ENCODE measurements at regions not wholly inside any gene's neighbourhood (a gene's known extent, or its start where the extent isn't known, plus 50 kb on each side); places are given as distances from the start of the nearest gene placed in this dataset.

GRCh38 chr6:12653486-12653885 lies 63.1 kb upstream of the PHACTR1 start:
- TF ChIP-seq CTCF (IDR thresholded peaks at IDR 0.05) = no peak
- intact Hi-C loops (cut with DNase I) = no loop called here

DNA sequence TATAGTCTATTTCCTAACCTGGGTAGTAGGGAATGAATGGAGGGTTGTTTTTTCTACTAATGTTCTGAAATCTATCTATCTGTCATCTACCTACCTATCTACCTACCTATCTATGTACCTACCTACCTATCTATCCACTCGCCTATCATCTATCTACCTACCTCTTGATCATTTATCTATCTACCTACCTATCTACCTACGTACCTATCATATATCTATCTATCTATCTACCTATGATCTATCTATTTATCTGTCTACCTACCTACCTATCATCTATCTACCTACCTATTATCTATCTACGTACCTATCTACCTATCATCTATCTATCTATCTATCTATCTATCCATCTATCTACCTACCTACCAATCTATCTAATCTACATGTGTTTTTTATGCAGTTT lies 62.5 kb upstream of the PHACTR1 start:
- no peaks in the 10 kb centered on the region for H3K27me3 ChIP-seq
- no peak for TF ChIP-seq CTCF (IDR thresholded peaks at IDR 0.05)
- H3K27ac ChIP-seq = no peak overlapping the region
- H3K9me3 ChIP-seq = no peaks in the 10 kb centered on the region
- no peak overlapping the region for H3K9ac ChIP-seq (ENCODE audit: low read depth in 2 of 2, low read length in 2 of 2)
- no peaks in the 10 kb centered on the region for H3K36me3 ChIP-seq
- no peak overlapping the region for H3K4me3 ChIP-seq
- no peaks in the 10 kb centered on the region for H3K4me1 ChIP-seq
- no peak for DNase-seq
- intact Hi-C loops (cut with DNase I) = no loop called here

More at GRCh38 chr6:12653486-12653885, 63.1 kb upstream of the PHACTR1 start:
- no peak for DNase-seq
- Histone ChIP-seq H3K27me3 (no peaks in the 10 kb centered on the region), H3K9ac (ENCODE audit: low read depth in 2 of 2, low read length in 2 of 2) (no peak overlapping the region), H3K36me3 (no peaks in the 10 kb centered on the region), H3K4me1 (no peaks in the 10 kb centered on the region), H3K27ac (no peak overlapping the region), H3K9me3 (no peaks in the 10 kb centered on the region), H3K4me3 (no peak overlapping the region)

DNA sequence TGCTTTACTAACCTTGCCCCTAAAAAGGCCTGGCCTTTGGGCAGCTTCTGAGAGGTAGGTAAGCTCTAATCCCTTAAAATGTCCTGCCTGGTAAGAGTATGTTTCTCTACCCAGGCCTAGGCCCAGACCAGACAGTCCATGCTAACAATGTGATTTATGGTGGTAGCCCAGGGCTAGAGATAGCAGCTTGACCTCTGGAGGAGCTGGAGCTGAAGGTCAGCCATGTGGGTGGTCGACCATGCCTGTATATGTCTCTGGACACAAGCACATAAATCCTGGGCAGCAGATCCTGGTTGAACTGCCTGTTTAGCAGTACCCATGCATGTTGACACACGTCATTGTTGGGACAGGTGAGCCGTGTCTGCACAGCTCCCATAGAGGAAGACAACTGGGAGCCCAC lies 62.1 kb upstream of the PHACTR1 start:
- Histone ChIP-seq H3K27ac (no peak overlapping the region), H3K9ac (ENCODE audit: low read depth in 2 of 2, low read length in 2 of 2) (no peak overlapping the region), H3K27me3 (no peaks in the 10 kb centered on the region), H3K36me3 (no peaks in the 10 kb centered on the region), H3K4me3 (no peak overlapping the region), H3K9me3 (no peaks in the 10 kb centered on the region), H3K4me1 (no peaks in the 10 kb centered on the region)
- TF ChIP-seq CTCF (IDR thresholded peaks at IDR 0.05) = no peak
- no peak for DNase-seq
- intact Hi-C loops (cut with DNase I) = no loop called here

- H3K27ac ChIP-seq = no peak overlapping the region
- TF ChIP-seq CTCF (IDR thresholded peaks at IDR 0.05) = no peak
- no peaks in the 10 kb centered on the region for H3K9me3 ChIP-seq
- no peak overlapping the region for H3K9ac ChIP-seq (ENCODE audit: low read depth in 2 of 2, low read length in 2 of 2)
- DNase-seq = no peak
- no peaks in the 10 kb centered on the region for H3K4me1 ChIP-seq
- no peak overlapping the region for H3K4me3 ChIP-seq
- no peaks in the 10 kb centered on the region for H3K36me3 ChIP-seq
- intact Hi-C loops (cut with DNase I) = no loop called here
- H3K27me3 ChIP-seq = no peaks in the 10 kb centered on the region
Measured at GRCh38 chr6:12656906-12657305, 59.7 kb upstream of the PHACTR1 start.

DNA sequence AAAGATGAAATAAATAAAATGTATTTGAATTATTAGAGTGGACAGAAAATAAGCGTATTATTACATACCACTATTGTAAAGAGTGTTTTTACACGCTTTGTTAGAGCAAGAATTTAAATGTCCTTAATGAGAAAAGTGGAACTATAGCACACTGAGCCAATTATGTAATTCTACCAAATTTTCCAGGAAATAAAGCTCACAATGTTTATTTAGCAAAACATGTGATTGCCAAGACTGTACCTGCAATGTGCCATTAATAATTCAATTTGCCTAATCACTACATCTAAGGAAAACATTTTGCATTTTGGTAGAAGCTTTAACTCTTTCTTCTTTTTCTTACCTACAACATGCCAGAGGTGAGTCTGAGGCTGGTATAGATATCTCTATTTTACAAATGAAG lies 58.7 kb upstream of the PHACTR1 start:
- H3K4me1 ChIP-seq = no peaks in the 10 kb centered on the region
- no peak overlapping the region for H3K9ac ChIP-seq (ENCODE audit: low read depth in 2 of 2, low read length in 2 of 2)
- no peak overlapping the region for H3K27ac ChIP-seq
- no peak for TF ChIP-seq CTCF (IDR thresholded peaks at IDR 0.05)
- no peaks in the 10 kb centered on the region for H3K36me3 ChIP-seq
- H3K4me3 ChIP-seq = no peak overlapping the region
- intact Hi-C loops (cut with DNase I) = no loop called here
- H3K27me3 ChIP-seq = no peaks in the 10 kb centered on the region
- no peaks in the 10 kb centered on the region for H3K9me3 ChIP-seq
- DNase-seq = no peak
